ENCODE measurements at regions not wholly inside any gene's neighbourhood (a gene's known extent, or its start where the extent isn't known, plus 50 kb on each side); places are given as distances from the start of the nearest gene placed in this dataset.

- H3K4me1 ChIP-seq, result no peaks in the 10 kb centered on the region
- no peak for TF ChIP-seq Cebpa-rat (IDR thresholded peaks at IDR 0.05)
- no peak overlapping the region for H3K9ac ChIP-seq
- H3K36me3 ChIP-seq, result no peaks in the 10 kb centered on the region
- no peaks in the 10 kb centered on the region for H4K20me1 ChIP-seq
- no peaks in the 10 kb centered on the region for H3K27me3 ChIP-seq
- H3K4me2 ChIP-seq, result no peak overlapping the region
- no peak overlapping the region for H3K4me3 ChIP-seq
- H3K27ac ChIP-seq, result no peak overlapping the region
- H3K9me3 ChIP-seq (replicated peaks in 1 of 11), result peaks cover 0 to 16% (median 5%) of the 10 kb centered on the region in 11 experiments; a peak in 7 of 22 replicates
Observed at GRCh38 chr21:38060533-38060932, 144.3 kb upstream of the KCNJ6 start.

GRCh38 chr21:38067086-38067739 is 151.0 kb upstream of the KCNJ6 start:
- H4K20me1 ChIP-seq, result no peaks in the 10 kb centered on the region
- no peaks in the 10 kb centered on the region for H3K36me3 ChIP-seq
- H3K9ac ChIP-seq, result no peak overlapping the region
- no peak for TF ChIP-seq Cebpa-rat (IDR thresholded peaks at IDR 0.05)
- H3K4me2 ChIP-seq, result no peak overlapping the region
- H3K4me1 ChIP-seq, result no peaks in the 10 kb centered on the region
- H3K27ac ChIP-seq, result no peak overlapping the region
- H3K27me3 ChIP-seq, result no peaks in the 10 kb centered on the region
- no peak overlapping the region for H3K4me3 ChIP-seq
- H3K9me3 ChIP-seq (replicated peaks in 1 of 11), result peaks cover 1 to 17% (median 5%) of the 10 kb centered on the region in 11 experiments; a peak in 9 of 22 replicates

GRCh38 chr21:38072489-38072888 is 156.2 kb upstream of the KCNJ6 start:
- Histone ChIP-seq H4K20me1 (no peaks in the 10 kb centered on the region), H3K36me3 (no peaks in the 10 kb centered on the region), H3K4me2 (no peak overlapping the region), H3K4me3 (no peak overlapping the region), H3K27ac (no peak overlapping the region), H3K9ac (no peak overlapping the region), H3K4me1 (peaks cover 0 to 8% (median 0%) of the 10 kb centered on the region in 10 experiments; a peak in 2 of 20 replicates), H3K27me3 (no peaks in the 10 kb centered on the region), H3K9me3 (replicated peaks in 1 of 11) (peaks cover 23 to 38% (median 25%) of the 10 kb centered on the region in 11 experiments)
- no peak for TF ChIP-seq Cebpa-rat (IDR thresholded peaks at IDR 0.05)

GRCh38 chr21:38075833-38076587 is 159.8 kb upstream of the KCNJ6 start:
- Histone ChIP-seq H3K4me3 (no peak overlapping the region), H3K9me3 (replicated peaks in 1 of 11) (peaks cover 23 to 35% (median 25%) of the 10 kb centered on the region in 11 experiments), H4K20me1 (no peaks in the 10 kb centered on the region), H3K36me3 (no peaks in the 10 kb centered on the region), H3K9ac (no peak overlapping the region), H3K4me2 (no peak overlapping the region), H3K27ac (no peak overlapping the region), H3K4me1 (peaks cover 0 to 11% (median 0%) of the 10 kb centered on the region in 10 experiments; a peak in 3 of 20 replicates), H3K27me3 (no peaks in the 10 kb centered on the region)
- no peak for TF ChIP-seq Cebpa-rat (IDR thresholded peaks at IDR 0.05)

GRCh38 chr21:38077569-38077968 is 161.3 kb upstream of the KCNJ6 start:
- TF ChIP-seq Cebpa-rat (IDR thresholded peaks at IDR 0.05), result no peak
- Histone ChIP-seq H3K4me3 (no peak overlapping the region), H4K20me1 (no peaks in the 10 kb centered on the region)

GRCh38 chr21:38080888-38081287 is 164.6 kb upstream of the KCNJ6 start:
- H4K20me1 ChIP-seq, result no peaks in the 10 kb centered on the region
- H3K27ac ChIP-seq, result no peak overlapping the region
- no peaks in the 10 kb centered on the region for H3K9me3 ChIP-seq (replicated peaks in 1 of 11)
- H3K36me3 ChIP-seq, result no peaks in the 10 kb centered on the region
- peak overlapping the region in 2 of 11 experiments; percentile 59 to 71; a peak in 3 of 22 replicates for H3K4me2 ChIP-seq
- TF ChIP-seq Cebpa-rat (IDR thresholded peaks at IDR 0.05), result no peak
- H3K4me3 ChIP-seq, result no peak overlapping the region
- peaks cover 0 to 31% (median 0%) of the 10 kb centered on the region in 10 experiments; a peak in 8 of 20 replicates for H3K4me1 ChIP-seq
- H3K9ac ChIP-seq, result no peak overlapping the region
- no peaks in the 10 kb centered on the region for H3K27me3 ChIP-seq

More at GRCh38 chr21:38077569-38077968, 161.3 kb upstream of the KCNJ6 start:
- Histone ChIP-seq H3K36me3 (no peaks in the 10 kb centered on the region), H3K4me1 (peaks cover 0 to 27% (median 0%) of the 10 kb centered on the region in 10 experiments; a peak in 7 of 20 replicates), H3K27me3 (no peaks in the 10 kb centered on the region), H3K27ac (no peak overlapping the region), H3K9me3 (replicated peaks in 1 of 11) (peaks cover 20 to 29% (median 24%) of the 10 kb centered on the region in 11 experiments), H3K9ac (no peak overlapping the region), H3K4me2 (no peak overlapping the region)

GRCh38 chr21:38081708-38082107 is 165.5 kb upstream of the KCNJ6 start:
- H3K9me3 ChIP-seq (replicated peaks in 1 of 11), result no peaks in the 10 kb centered on the region
- TF ChIP-seq Cebpa-rat (IDR thresholded peaks at IDR 0.05), result no peak

GRCh38 chr21:38082936-38083485 is 166.8 kb upstream of the KCNJ6 start:
- peak overlapping the region in 1 of 11 experiments; percentile 15; a peak in 1 of 22 replicates for H3K27ac ChIP-seq

More at GRCh38 chr21:38081708-38082107, 165.5 kb upstream of the KCNJ6 start:
- H3K27ac ChIP-seq, result peak overlapping the region in 3 of 11 experiments; percentile 46 to 62 (median 47); a peak in 5 of 22 replicates
- H4K20me1 ChIP-seq, result no peaks in the 10 kb centered on the region
- H3K36me3 ChIP-seq, result no peaks in the 10 kb centered on the region
- H3K27me3 ChIP-seq, result no peaks in the 10 kb centered on the region
- no peak overlapping the region for H3K4me3 ChIP-seq
- H3K9ac ChIP-seq, result no peak overlapping the region
- H3K4me2 ChIP-seq, result peak overlapping the region in 3 of 11 experiments; percentile 32 to 71 (median 59); a peak in 7 of 22 replicates
- H3K4me1 ChIP-seq, result peaks cover 0 to 31% (median 0%) of the 10 kb centered on the region in 10 experiments; a peak in 8 of 20 replicates

GRCh38 chr21:38083535-38083934 is 167.3 kb upstream of the KCNJ6 start:
- H3K4me2 ChIP-seq, result peak overlapping the region in 2 of 11 experiments; percentile 59 to 71; a peak in 2 of 22 replicates
- H3K9me3 ChIP-seq (replicated peaks in 1 of 11), result no peaks in the 10 kb centered on the region
- no peak for TF ChIP-seq Cebpa-rat (IDR thresholded peaks at IDR 0.05)
- H3K4me1 ChIP-seq, result peaks cover 0 to 31% (median 0%) of the 10 kb centered on the region in 10 experiments; a peak in 8 of 20 replicates
- no peaks in the 10 kb centered on the region for H3K36me3 ChIP-seq
- no peak overlapping the region for H3K4me3 ChIP-seq
- no peak overlapping the region for H3K9ac ChIP-seq
- no peaks in the 10 kb centered on the region for H4K20me1 ChIP-seq
- no peaks in the 10 kb centered on the region for H3K27me3 ChIP-seq
- H3K27ac ChIP-seq, result no peak overlapping the region

More at GRCh38 chr21:38082936-38083485, 166.8 kb upstream of the KCNJ6 start:
- no peaks in the 10 kb centered on the region for H3K36me3 ChIP-seq
- no peak for TF ChIP-seq Cebpa-rat (IDR thresholded peaks at IDR 0.05)
- H3K9me3 ChIP-seq (replicated peaks in 1 of 11), result no peaks in the 10 kb centered on the region
- no peaks in the 10 kb centered on the region for H3K27me3 ChIP-seq
- H3K4me2 ChIP-seq, result peak overlapping the region in 3 of 11 experiments; percentile 32 to 71 (median 59); a peak in 4 of 22 replicates
- no peaks in the 10 kb centered on the region for H4K20me1 ChIP-seq
- H3K9ac ChIP-seq, result no peak overlapping the region
- H3K4me1 ChIP-seq, result peaks cover 0 to 31% (median 0%) of the 10 kb centered on the region in 10 experiments; a peak in 8 of 20 replicates
- H3K4me3 ChIP-seq, result no peak overlapping the region

Measured in BLaER1 treated with 17β-estradiol and CSF1 and Interleukin-3, amounts not matched to agents 10 nM and 100 nM (cell line).